B cell (primary cell): ENCODE measurements at regions not wholly inside any gene's neighbourhood (a gene's known extent, or its start where the extent isn't known, plus 50 kb on each side); places are given as distances from the start of the nearest gene placed in this dataset.

Experiments used
- ATAC-seq: fragments of 200-7000 bp; cut with Tn5 transposase; one replicate; pipeline ENCODE4 v1.10.0; 2021; ENCODE audit warnings: low read depth, mild to moderate bottlenecking, moderate number of reproducible peaks, moderate library complexity
- CTCF ChIA-PET: fragments of 350-600 bp; sonication (Branson Sonifier 250); formaldehyde crosslinking; loops from one replicate; lab custom pipeline; 2021; ENCODE audit warnings: antibody characterized with exemption, inconsistent platforms; lab: Charles Lee
- POLR2A ChIA-PET: fragments of 350-600 bp; sonication (Branson Sonifier 250); formaldehyde crosslinking; loops from one replicate; lab custom pipeline; 2021; ENCODE audit warnings: antibody characterized with exemption; lab: Charles Lee
- DNase-seq: peaks from one replicate; pipeline ENCODE4 v3.0.0; 2013
- H2AFZ ChIP-seq: 2 replicates; pipeline ENCODE4 v1.6.1; 2012; ENCODE audit warnings: mild to moderate bottlenecking, low read depth, low read length; ENCODE audit not compliant: insufficient read depth, poor library complexity, severe bottlenecking
- H3K27ac ChIP-seq, 2 donors: 1 replicate in 1 of 2; 2 replicates in 1 of 2; pipeline ENCODE4 v1.5.1; 2012 to 2013; ENCODE audit warnings: low read length in 2 of 2, mild to moderate bottlenecking in 2 of 2, moderate library complexity in 1 of 2
- H3K27me3 ChIP-seq, 4 experiments: fragments of 200-600 bp in 1 of 4; sonication (generic) in 1 of 4; replicated peaks in 1 of 4; 1 replicate in 2 of 4; 2 replicates in 2 of 4; pipeline versions ENCODE4 v1.6.1 to v1.7.0; 2013 to 2016; ENCODE audit warnings: low read length in 3 of 4, mild to moderate bottlenecking in 2 of 4, mixed read lengths in 1 of 4, moderate library complexity in 1 of 4; ENCODE audit not compliant: insufficient read depth in 4 of 4, control insufficient read depth in 3 of 4; ENCODE audit errors: control extremely low read depth in 1 of 4
- H3K36me3 ChIP-seq, 2 experiments: replicated peaks in 1 of 2; 1 replicate in 1 of 2; 2 replicates in 1 of 2; pipeline versions ENCODE4 v1.6.1 to v1.7.1; 2013; ENCODE audit warnings: low read length in 1 of 2; ENCODE audit not compliant: insufficient read depth in 2 of 2, control insufficient read depth in 1 of 2; ENCODE audit errors: control extremely low read depth in 1 of 2, extremely low read depth in 1 of 2
- H3K4me1 ChIP-seq, 2 donors: fragments of 200-600 bp in 1 of 2; sonication (generic) in 1 of 2; 1 replicate in 1 of 2; 2 replicates in 1 of 2; pipeline versions ENCODE4 v1.5.1 to v1.6.1; 2013 to 2017; ENCODE audit warnings: low read length in 2 of 2; ENCODE audit not compliant: control insufficient read depth in 2 of 2, insufficient read depth in 2 of 2
- H3K4me2 ChIP-seq: replicated peaks from 2 replicates; pipeline ENCODE3; 2012; ENCODE audit warnings: mild to moderate bottlenecking, low read depth, low read length; ENCODE audit not compliant: poor library complexity, severe bottlenecking
- H3K4me3 ChIP-seq, 5 experiments: fragments of 200-600 bp in 1 of 5; sonication (generic) in 1 of 5; 1 replicate in 3 of 5; 2 replicates in 2 of 5; pipeline versions ENCODE4 v1.5.1 to v1.7.0; 2011 to 2016; ENCODE audit warnings: low read length in 4 of 5, mild to moderate bottlenecking in 4 of 5, low read depth in 2 of 5, control low read depth in 1 of 5, moderate library complexity in 1 of 5; ENCODE audit not compliant: insufficient read depth in 1 of 5; ENCODE audit errors: control extremely low read depth in 1 of 5, extremely low read depth in 1 of 5
- H3K79me2 ChIP-seq: fragments of 200-600 bp; sonication (generic); one replicate; pipeline ENCODE4 v1.6.0; 2016; ENCODE audit warnings: low read length; ENCODE audit not compliant: control insufficient read depth, insufficient read depth
- H3K9ac ChIP-seq: fragments of 200-600 bp; sonication (generic); 2 replicates; pipeline ENCODE4 v1.6.1; 2017; ENCODE audit warnings: mild to moderate bottlenecking, low read length, moderate library complexity
- H3K9me3 ChIP-seq, 3 donors: one replicate each; pipeline versions ENCODE4 v1.6.1 to v1.7.1; 2013; ENCODE audit warnings: low read length in 2 of 3; ENCODE audit not compliant: control insufficient read depth in 2 of 3, insufficient read depth in 1 of 3; ENCODE audit errors: control extremely low read depth in 1 of 3
- H4K20me1 ChIP-seq: 2 replicates; pipeline ENCODE4 v1.6.0; 2012; ENCODE audit warnings: mild to moderate bottlenecking, low read length; ENCODE audit not compliant: insufficient read depth, control insufficient read depth, poor library complexity, severe bottlenecking
- H3K27ac Mint-ChIP-seq: one replicate; pipeline ENCODE4 v1.8.0; 2021; ENCODE audit warnings: mixed read lengths
- H3K27me3 Mint-ChIP-seq: one replicate; pipeline ENCODE4 v1.8.0; 2021; ENCODE audit warnings: mixed read lengths
- H3K4me1 Mint-ChIP-seq: one replicate; pipeline ENCODE4 v1.8.0; 2021; ENCODE audit warnings: mixed read lengths
- H3K4me3 Mint-ChIP-seq: one replicate; pipeline ENCODE4 v1.8.0; 2021; ENCODE audit warnings: mixed read lengths
- H3K9me3 Mint-ChIP-seq: one replicate; pipeline ENCODE4 v1.8.0; 2022; ENCODE audit warnings: mixed read lengths; ENCODE audit not compliant: insufficient read depth
- EZH2 ChIP-seq: IDR thresholded peaks from 2 replicates; pipeline ENCODE4 v1.6.1; 2012; ENCODE audit warnings: borderline replicate concordance, low read depth, mild to moderate bottlenecking, moderate library complexity, low read length; ENCODE audit not compliant: insufficient read depth, poor library complexity, severe bottlenecking
- WGBS: methylation state at CpG from one replicate; pipeline ENCODE4 v1.1.5; 2013; ENCODE audit warnings: missing lambda C conversion rate; ENCODE audit not compliant: insufficient coverage; 5-methylcytosine and 5-hydroxymethylcytosine counted together
- intact Hi-C: fragments of 100-400 bp; cut with micrococcal nuclease; formaldehyde crosslinking; loops from one replicate; pipeline ENCODE4 v1.10.0; 2022
- TF ChIP-seq, protein P1 (sequence below): fragments of 200-600 bp; IDR thresholded peaks from one replicate; pipeline ENCODE4 v1.8.0; 2022; ENCODE audit warnings: antibody characterized with exemption, mild to moderate bottlenecking

DNA sequence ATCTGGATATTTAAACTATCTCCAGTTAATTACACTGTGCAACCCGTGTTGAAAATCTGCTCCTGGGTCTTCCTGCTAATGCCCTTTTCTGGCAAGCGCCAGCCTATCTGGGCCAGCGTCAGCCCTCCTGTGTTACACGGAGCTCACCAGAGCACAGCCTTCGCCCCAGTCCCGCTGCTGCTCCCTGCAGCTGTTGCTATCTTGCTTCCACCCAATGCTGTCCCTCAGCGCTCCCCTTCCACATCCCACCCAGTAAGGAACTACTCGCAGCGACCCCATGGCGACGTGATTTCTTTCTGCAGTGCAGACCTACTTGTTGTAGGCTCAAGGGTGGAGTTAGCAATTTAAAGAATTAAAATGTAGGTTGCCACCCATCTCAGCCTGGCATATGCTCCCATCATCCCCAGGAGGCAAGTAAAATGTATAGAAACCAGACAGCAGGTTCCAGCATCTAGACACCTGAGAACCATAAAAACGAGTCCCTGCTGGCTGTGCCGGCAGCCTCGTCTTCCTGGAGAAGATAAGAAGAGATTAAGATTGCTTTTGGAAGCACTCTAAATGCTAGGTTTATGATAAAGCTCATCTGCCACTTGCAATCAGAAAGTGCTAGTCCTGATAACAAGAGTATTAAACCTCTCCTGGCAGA, 254.3 kb upstream of the FOXQ1 start:
- POLR2A ChIA-PET: no interaction called here
- H3K27me3 ChIP-seq: no peaks in the 10 kb centered on the region
- 89% methylated on average over 6 of the region's 14 CpGs for WGBS

More for the DNA sequence above, 254.3 kb upstream of the FOXQ1 start:
- Mint-ChIP-seq H3K4me3 (no peak overlapping the region), H3K4me1 (no peaks in the 10 kb centered on the region), H3K27me3 (peaks cover 3% of the 10 kb centered on the region), H3K27ac (no peak overlapping the region), H3K9me3 (no peaks in the 10 kb centered on the region)
- Histone ChIP-seq H4K20me1 (no peaks in the 10 kb centered on the region), H2AFZ (no peak overlapping the region), H3K79me2 (no peaks in the 10 kb centered on the region), H3K27ac (no peak overlapping the region), H3K9me3 (no peaks in the 10 kb centered on the region), H3K4me2 (no peak overlapping the region), H3K4me1 (no peaks in the 10 kb centered on the region), H3K9ac (no peak overlapping the region), H3K36me3 (no peaks in the 10 kb centered on the region), H3K4me3 (no peak overlapping the region)
- TF ChIP-seq, protein P1, sequence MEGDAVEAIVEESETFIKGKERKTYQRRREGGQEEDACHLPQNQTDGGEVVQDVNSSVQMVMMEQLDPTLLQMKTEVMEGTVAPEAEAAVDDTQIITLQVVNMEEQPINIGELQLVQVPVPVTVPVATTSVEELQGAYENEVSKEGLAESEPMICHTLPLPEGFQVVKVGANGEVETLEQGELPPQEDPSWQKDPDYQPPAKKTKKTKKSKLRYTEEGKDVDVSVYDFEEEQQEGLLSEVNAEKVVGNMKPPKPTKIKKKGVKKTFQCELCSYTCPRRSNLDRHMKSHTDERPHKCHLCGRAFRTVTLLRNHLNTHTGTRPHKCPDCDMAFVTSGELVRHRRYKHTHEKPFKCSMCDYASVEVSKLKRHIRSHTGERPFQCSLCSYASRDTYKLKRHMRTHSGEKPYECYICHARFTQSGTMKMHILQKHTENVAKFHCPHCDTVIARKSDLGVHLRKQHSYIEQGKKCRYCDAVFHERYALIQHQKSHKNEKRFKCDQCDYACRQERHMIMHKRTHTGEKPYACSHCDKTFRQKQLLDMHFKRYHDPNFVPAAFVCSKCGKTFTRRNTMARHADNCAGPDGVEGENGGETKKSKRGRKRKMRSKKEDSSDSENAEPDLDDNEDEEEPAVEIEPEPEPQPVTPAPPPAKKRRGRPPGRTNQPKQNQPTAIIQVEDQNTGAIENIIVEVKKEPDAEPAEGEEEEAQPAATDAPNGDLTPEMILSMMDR: no peak
- TF ChIP-seq EZH2: no peak
- CTCF ChIA-PET: no interaction called here
- intact Hi-C loops: no loop called here
- DNase-seq (no peak), ATAC-seq (no peak)
